GM13976 (cell line): ENCODE measurements at regions not wholly inside any gene's neighbourhood (a gene's known extent, or its start where the extent isn't known, plus 50 kb on each side); places are given as distances from the start of the nearest gene placed in this dataset.

Source experiments
- DNase-seq: peaks from one replicate; pipeline ENCODE4 v3.0.0; 2012; ENCODE audit warnings: low spot score
- CTCF ChIP-seq: IDR thresholded peaks from 2 replicates; pipeline ENCODE4 v1.5.1; 2012; ENCODE audit warnings: borderline replicate concordance, mild to moderate bottlenecking; ENCODE audit not compliant: insufficient read depth; ENCODE audit errors: extremely low read depth, missing control alignments, control extremely low read depth
- in situ Hi-C: fragments of 300-500 bp; cut with MboI; formaldehyde crosslinking; loops from one replicate; pipeline ENCODE4 v1.12.0; 2022; ENCODE audit warnings: low sequenced_read_pairs, mixed read lengths, inconsistent platforms; ENCODE audit not compliant: unreplicated experiment

- TF ChIP-seq CTCF, result no peak
- DNase-seq, result no peak
- in situ Hi-C loops, result no loop called here
These were observed 66.1 kb downstream of the FZD1 start for GRCh38 chr7:91330191-91330808.

- no peak for TF ChIP-seq CTCF
- DNase-seq, result no peak
- in situ Hi-C loops, result no loop called here
These were observed 66.6 kb downstream of the FZD1 start for GRCh38 chr7:91330866-91331265.

GRCh38 chr7:91336106-91336505, 71.9 kb downstream of the FZD1 start:
- TF ChIP-seq CTCF, result no peak
- in situ Hi-C loops, result no loop called here
- no peak for DNase-seq

DNA sequence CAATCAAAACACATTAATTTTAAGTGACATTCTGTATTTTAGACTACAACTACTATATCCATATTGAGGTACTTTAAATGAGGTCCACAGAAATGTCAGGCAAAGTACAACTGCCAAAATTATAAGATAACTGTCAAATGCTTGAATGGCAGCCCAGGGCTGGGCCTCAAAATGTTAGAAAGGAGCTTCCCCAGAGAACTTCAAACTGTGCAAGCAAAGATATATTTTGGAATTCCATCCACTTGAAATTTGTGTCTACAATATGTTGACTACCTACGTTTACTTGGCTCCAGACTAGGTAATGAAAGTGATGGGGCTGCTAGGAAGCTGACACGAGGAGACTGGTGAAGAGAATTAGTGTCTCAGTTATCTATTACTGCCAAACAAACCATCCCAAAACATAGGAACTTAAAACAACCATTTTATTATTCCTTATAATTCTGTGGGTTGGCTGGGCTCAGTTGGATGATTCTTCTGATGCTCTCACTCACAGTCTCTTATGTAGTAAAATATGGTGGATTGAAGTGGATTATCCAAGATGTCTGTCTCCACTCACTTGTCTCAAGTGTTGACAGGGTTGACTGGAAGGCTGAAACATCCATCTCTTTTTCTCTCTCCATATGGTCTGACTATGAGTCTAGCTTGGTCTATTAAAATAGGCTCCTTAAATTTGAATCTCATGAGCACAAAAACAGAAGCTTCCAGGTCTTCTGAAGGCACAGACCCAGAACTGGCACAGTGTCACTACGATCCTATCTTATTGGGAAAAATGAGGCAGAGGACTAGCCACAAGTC, 74.2 kb downstream of the FZD1 start:
- in situ Hi-C loops, result no loop called here
- no peak for TF ChIP-seq CTCF
- DNase-seq, result no peak

- no peak for TF ChIP-seq CTCF
- DNase-seq, result no peak
- in situ Hi-C loops, result no loop called here
These were observed 78.1 kb downstream of the FZD1 start for GRCh38 chr7:91342346-91342745.

- no peak for DNase-seq
- no peak for TF ChIP-seq CTCF
These were observed 79.3 kb downstream of the FZD1 start for GRCh38 chr7:91343420-91343960.

More at GRCh38 chr7:91343420-91343960, 79.3 kb downstream of the FZD1 start:
- in situ Hi-C loops, result no loop called here
